K562 (cell line): ENCODE measurements at regions not wholly inside any gene's neighbourhood (a gene's known extent, or its start where the extent isn't known, plus 50 kb on each side); places are given as distances from the start of the nearest gene placed in this dataset.

Experiments used
- ETV5 ChIP-seq: sonication (generic); formaldehyde crosslinking; IDR thresholded peaks from 2 replicates; pipeline ENCODE4 v1.4.0; 2020; ENCODE audit warnings: low read depth, mild to moderate bottlenecking, missing genetic modification reagents
- KLF16 ChIP-seq: IDR thresholded peaks from 2 replicates; pipeline ENCODE4 v1.6.1; 2016; ENCODE audit warnings: antibody characterized with exemption
- NCOA2 ChIP-seq, 2 experiments: fragments of 450-650 bp; IDR thresholded peaks; 2 replicates each; pipeline ENCODE4 v1.6.1; 2018; ENCODE audit warnings: mild to moderate bottlenecking in 2 of 2, moderate library complexity in 1 of 2; ENCODE audit not compliant: partially characterized antibody in 2 of 2
- NFIC ChIP-seq: fragments of 450-650 bp; IDR thresholded peaks from 2 replicates; pipeline ENCODE4 v1.6.1; 2017; ENCODE audit warnings: mild to moderate bottlenecking, inconsistent platforms
- POLR2AphosphoS5 ChIP-seq: IDR thresholded peaks from 2 replicates; pipeline ENCODE4 v1.6.1; 2011; ENCODE audit warnings: mild to moderate bottlenecking, low read depth, low read length, moderate library complexity; ENCODE audit not compliant: control insufficient read depth, insufficient read depth
- TEAD4 ChIP-seq, 2 experiments: sonication (generic) in 1 of 2; formaldehyde crosslinking in 1 of 2; IDR thresholded peaks; 2 replicates each; pipeline versions ENCODE4 v1.6.1 to v1.8.0; 2012 to 2022; ENCODE audit warnings: borderline replicate concordance in 1 of 2, inconsistent platforms in 1 of 2, low read length in 1 of 2, mild to moderate bottlenecking in 1 of 2, missing genetic modification reagents in 1 of 2
- ZNF644 ChIP-seq: fragments of 200-800 bp; sonication (Bioruptor generic); IDR thresholded peaks from 2 replicates; pipeline ENCODE4 v1.6.1; 2016; ENCODE audit warnings: low read depth, missing genetic modification characterization, missing compliant biosample characterization
- TF ChIP-seq, protein P1 (sequence below): fragments of 450-650 bp; IDR thresholded peaks from 2 replicates; pipeline ENCODE4 v1.6.1; 2016; ENCODE audit warnings: mild to moderate bottlenecking, moderate library complexity
- TF ChIP-seq, protein P2 (sequence below): sonication (generic); formaldehyde crosslinking; IDR thresholded peaks from 2 replicates; pipeline ENCODE4 v1.8.0; 2022; ENCODE audit warnings: mild to moderate bottlenecking, missing genetic modification reagents, borderline replicate concordance

DNA sequence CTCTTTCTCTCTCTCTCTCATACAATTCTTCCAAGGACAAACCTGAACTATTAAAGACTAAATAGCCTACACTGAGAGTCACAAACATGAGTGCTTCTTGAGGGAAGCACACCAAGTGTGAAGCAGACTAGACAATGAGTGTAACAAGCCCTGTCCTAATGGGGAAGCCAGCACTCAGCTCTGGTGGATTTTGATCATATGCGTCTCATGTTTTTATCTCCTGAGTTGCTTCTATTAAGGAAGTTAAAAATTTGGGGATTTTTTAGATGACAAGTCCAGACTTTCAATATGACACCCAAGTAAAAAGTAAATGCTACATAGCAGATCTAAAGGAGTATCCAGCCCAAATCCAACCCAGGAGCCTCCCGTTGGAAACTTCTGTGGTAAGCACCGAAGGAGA, 437.8 kb downstream of the RFC3 start:
- no peak for TF ChIP-seq TEAD4 (IDR thresholded peaks at IDR 0.05; ENCODE audit: low read length)
- TF ChIP-seq TEAD4 (CRISPR knock-in tag; IDR thresholded peaks at IDR 0.05; ENCODE audit: borderline replicate concordance), result no peak
- no peak for TF ChIP-seq POLR2AphosphoS5
- no peak for TF ChIP-seq KLF16
- TF ChIP-seq NCOA2 (IDR thresholded peaks at IDR 0.05; ENCODE audit: partially characterized antibody in 2 of 2), result no peak
- TF ChIP-seq ZNF644 (tag), result no peak
- TF ChIP-seq, protein P1, sequence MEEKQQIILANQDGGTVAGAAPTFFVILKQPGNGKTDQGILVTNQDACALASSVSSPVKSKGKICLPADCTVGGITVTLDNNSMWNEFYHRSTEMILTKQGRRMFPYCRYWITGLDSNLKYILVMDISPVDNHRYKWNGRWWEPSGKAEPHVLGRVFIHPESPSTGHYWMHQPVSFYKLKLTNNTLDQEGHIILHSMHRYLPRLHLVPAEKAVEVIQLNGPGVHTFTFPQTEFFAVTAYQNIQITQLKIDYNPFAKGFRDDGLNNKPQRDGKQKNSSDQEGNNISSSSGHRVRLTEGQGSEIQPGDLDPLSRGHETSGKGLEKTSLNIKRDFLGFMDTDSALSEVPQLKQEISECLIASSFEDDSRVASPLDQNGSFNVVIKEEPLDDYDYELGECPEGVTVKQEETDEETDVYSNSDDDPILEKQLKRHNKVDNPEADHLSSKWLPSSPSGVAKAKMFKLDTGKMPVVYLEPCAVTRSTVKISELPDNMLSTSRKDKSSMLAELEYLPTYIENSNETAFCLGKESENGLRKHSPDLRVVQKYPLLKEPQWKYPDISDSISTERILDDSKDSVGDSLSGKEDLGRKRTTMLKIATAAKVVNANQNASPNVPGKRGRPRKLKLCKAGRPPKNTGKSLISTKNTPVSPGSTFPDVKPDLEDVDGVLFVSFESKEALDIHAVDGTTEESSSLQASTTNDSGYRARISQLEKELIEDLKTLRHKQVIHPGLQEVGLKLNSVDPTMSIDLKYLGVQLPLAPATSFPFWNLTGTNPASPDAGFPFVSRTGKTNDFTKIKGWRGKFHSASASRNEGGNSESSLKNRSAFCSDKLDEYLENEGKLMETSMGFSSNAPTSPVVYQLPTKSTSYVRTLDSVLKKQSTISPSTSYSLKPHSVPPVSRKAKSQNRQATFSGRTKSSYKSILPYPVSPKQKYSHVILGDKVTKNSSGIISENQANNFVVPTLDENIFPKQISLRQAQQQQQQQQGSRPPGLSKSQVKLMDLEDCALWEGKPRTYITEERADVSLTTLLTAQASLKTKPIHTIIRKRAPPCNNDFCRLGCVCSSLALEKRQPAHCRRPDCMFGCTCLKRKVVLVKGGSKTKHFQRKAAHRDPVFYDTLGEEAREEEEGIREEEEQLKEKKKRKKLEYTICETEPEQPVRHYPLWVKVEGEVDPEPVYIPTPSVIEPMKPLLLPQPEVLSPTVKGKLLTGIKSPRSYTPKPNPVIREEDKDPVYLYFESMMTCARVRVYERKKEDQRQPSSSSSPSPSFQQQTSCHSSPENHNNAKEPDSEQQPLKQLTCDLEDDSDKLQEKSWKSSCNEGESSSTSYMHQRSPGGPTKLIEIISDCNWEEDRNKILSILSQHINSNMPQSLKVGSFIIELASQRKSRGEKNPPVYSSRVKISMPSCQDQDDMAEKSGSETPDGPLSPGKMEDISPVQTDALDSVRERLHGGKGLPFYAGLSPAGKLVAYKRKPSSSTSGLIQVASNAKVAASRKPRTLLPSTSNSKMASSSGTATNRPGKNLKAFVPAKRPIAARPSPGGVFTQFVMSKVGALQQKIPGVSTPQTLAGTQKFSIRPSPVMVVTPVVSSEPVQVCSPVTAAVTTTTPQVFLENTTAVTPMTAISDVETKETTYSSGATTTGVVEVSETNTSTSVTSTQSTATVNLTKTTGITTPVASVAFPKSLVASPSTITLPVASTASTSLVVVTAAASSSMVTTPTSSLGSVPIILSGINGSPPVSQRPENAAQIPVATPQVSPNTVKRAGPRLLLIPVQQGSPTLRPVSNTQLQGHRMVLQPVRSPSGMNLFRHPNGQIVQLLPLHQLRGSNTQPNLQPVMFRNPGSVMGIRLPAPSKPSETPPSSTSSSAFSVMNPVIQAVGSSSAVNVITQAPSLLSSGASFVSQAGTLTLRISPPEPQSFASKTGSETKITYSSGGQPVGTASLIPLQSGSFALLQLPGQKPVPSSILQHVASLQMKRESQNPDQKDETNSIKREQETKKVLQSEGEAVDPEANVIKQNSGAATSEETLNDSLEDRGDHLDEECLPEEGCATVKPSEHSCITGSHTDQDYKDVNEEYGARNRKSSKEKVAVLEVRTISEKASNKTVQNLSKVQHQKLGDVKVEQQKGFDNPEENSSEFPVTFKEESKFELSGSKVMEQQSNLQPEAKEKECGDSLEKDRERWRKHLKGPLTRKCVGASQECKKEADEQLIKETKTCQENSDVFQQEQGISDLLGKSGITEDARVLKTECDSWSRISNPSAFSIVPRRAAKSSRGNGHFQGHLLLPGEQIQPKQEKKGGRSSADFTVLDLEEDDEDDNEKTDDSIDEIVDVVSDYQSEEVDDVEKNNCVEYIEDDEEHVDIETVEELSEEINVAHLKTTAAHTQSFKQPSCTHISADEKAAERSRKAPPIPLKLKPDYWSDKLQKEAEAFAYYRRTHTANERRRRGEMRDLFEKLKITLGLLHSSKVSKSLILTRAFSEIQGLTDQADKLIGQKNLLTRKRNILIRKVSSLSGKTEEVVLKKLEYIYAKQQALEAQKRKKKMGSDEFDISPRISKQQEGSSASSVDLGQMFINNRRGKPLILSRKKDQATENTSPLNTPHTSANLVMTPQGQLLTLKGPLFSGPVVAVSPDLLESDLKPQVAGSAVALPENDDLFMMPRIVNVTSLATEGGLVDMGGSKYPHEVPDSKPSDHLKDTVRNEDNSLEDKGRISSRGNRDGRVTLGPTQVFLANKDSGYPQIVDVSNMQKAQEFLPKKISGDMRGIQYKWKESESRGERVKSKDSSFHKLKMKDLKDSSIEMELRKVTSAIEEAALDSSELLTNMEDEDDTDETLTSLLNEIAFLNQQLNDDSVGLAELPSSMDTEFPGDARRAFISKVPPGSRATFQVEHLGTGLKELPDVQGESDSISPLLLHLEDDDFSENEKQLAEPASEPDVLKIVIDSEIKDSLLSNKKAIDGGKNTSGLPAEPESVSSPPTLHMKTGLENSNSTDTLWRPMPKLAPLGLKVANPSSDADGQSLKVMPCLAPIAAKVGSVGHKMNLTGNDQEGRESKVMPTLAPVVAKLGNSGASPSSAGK, result no peak
- no peak for TF ChIP-seq NFIC
- TF ChIP-seq ETV5 (CRISPR knock-in tag), result no peak
- TF ChIP-seq, protein P2, sequence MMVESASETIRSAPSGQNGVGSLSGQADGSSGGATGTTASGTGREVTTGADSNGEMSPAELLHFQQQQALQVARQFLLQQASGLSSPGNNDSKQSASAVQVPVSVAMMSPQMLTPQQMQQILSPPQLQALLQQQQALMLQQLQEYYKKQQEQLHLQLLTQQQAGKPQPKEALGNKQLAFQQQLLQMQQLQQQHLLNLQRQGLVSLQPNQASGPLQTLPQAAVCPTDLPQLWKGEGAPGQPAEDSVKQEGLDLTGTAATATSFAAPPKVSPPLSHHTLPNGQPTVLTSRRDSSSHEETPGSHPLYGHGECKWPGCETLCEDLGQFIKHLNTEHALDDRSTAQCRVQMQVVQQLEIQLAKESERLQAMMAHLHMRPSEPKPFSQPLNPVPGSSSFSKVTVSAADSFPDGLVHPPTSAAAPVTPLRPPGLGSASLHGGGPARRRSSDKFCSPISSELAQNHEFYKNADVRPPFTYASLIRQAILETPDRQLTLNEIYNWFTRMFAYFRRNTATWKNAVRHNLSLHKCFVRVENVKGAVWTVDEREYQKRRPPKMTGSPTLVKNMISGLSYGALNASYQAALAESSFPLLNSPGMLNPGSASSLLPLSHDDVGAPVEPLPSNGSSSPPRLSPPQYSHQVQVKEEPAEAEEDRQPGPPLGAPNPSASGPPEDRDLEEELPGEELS (CRISPR knock-in tag), result no peak
